HepG2 (cell line): ENCODE measurements at regions not wholly inside any gene's neighbourhood (a gene's known extent, or its start where the extent isn't known, plus 50 kb on each side); places are given as distances from the start of the nearest gene placed in this dataset.

Experiments
- ATAC-seq: fragments of 200-7000 bp; cut with Tn5 transposase; 3 replicates; pipeline ENCODE4 v1.9.1; 2020; ENCODE audit warnings: mild to moderate bottlenecking, moderate library complexity
- BruUV-seq: library from RNA; stranded (reverse); fragments of 400-500 nt; replicated peaks from 2 replicates; lab custom pipeline; 2021; lab: Mats Ljungman, UMichigan
- CTCF ChIA-PET: fragments of 300-600 bp; formaldehyde crosslinking; extraction: SDS; loops from one replicate; lab custom pipeline; 2021; ENCODE audit warnings: low total read pairs, inconsistent platforms, low intra/inter-chr PET ratio; lab: Yijun Ruan, JAX
- POLR2A ChIA-PET: fragments of 350-600 bp; sonication (Branson Sonifier 250); formaldehyde crosslinking; loops from one replicate; lab custom pipeline; 2020; ENCODE audit warnings: antibody characterized with exemption, inconsistent platforms; lab: Yijun Ruan, JAX
- DNase-seq: peaks from one replicate; pipeline ENCODE4 v3.0.0-alpha.2; 2015; ENCODE audit warnings: low spot score
- FAIRE-seq: peaks from 3 replicates; lab custom pipeline; 2011; peaks lifted over from hg19 to GRCh38; lab: Jason Lieb, UNC
- H2AFZ ChIP-seq: one replicate; pipeline ENCODE4 v1.6.1; 2011; ENCODE audit warnings: low read length, inconsistent platforms
- H3K27ac ChIP-seq: fragments of 300-600 bp; 3 replicates; pipeline ENCODE4 v1.8.0; 2011; ENCODE audit warnings: mixed run types, mild to moderate bottlenecking, mixed read lengths, low read length, inconsistent platforms; ENCODE audit not compliant: insufficient read depth; ENCODE audit errors: extremely low read length
- H3K27me3 ChIP-seq, 2 experiments: fragments of 200-600 bp in 1 of 2; 2 replicates in 1 of 2; 3 replicates in 1 of 2; pipeline versions ENCODE4 v1.6.0 to v1.8.0; 2011; ENCODE audit warnings: low read length in 2 of 2, mild to moderate bottlenecking in 2 of 2, moderate library complexity in 2 of 2, inconsistent platforms in 1 of 2; ENCODE audit not compliant: insufficient read depth in 2 of 2, control insufficient read depth in 1 of 2
- H3K36me3 ChIP-seq, 2 experiments: fragments of 200-600 bp in 1 of 2; replicated peaks in 1 of 2; 2 replicates in 1 of 2; 3 replicates in 1 of 2; pipeline versions ENCODE4 v1.5.1 to v1.8.0; 2011; ENCODE audit warnings: low read length in 2 of 2, inconsistent platforms in 1 of 2; ENCODE audit not compliant: insufficient read depth in 2 of 2, control insufficient read depth in 1 of 2
- H3K4me1 ChIP-seq: 2 replicates; pipeline ENCODE4 v1.5.1; 2012; ENCODE audit warnings: low read length, inconsistent platforms; ENCODE audit not compliant: insufficient read depth
- H3K4me2 ChIP-seq: 2 replicates; pipeline ENCODE4 v1.6.0; 2011; ENCODE audit warnings: low read depth, low read length, inconsistent platforms
- H3K4me3 ChIP-seq, 3 experiments: fragments of 200-600 bp in 1 of 3; sonication (generic), shearing (Covaris generic) in 1 of 3; replicated peaks in 1 of 3; 2 replicates each; pipeline ENCODE4 v1.5.1; 2011 to 2016; ENCODE audit warnings: low read length in 3 of 3, inconsistent platforms in 2 of 3, low read depth in 2 of 3, mild to moderate bottlenecking in 2 of 3, control low read depth in 1 of 3, mixed read lengths in 1 of 3; ENCODE audit not compliant: insufficient read depth in 1 of 3
- H3K79me2 ChIP-seq: one replicate; pipeline ENCODE4 v1.6.1; 2011; ENCODE audit warnings: low read length, inconsistent platforms; ENCODE audit not compliant: insufficient read depth
- H3K9ac ChIP-seq: 2 replicates; pipeline ENCODE4 v1.6.0; 2011; ENCODE audit warnings: mild to moderate bottlenecking, low read depth, low read length, inconsistent platforms; ENCODE audit not compliant: insufficient read depth
- H3K9me3 ChIP-seq: 2 replicates; pipeline ENCODE4 v1.5.1; 2012; ENCODE audit warnings: mild to moderate bottlenecking, low read length
- H4K20me1 ChIP-seq: 2 replicates; pipeline ENCODE4 v1.6.0; 2011; ENCODE audit warnings: inconsistent platforms, mild to moderate bottlenecking, low read length, moderate library complexity; ENCODE audit not compliant: insufficient read depth
- KLF16 ChIP-seq, 2 experiments: sonication (generic) in 1 of 2; formaldehyde crosslinking in 1 of 2; IDR thresholded peaks; 2 replicates each; pipeline versions ENCODE4 v1.6.1 to v1.8.0; 2016 to 2023; ENCODE audit warnings: missing genetic modification reagents in 2 of 2, missing compliant biosample characterization in 1 of 2
- ZNF564 ChIP-seq: sonication (generic); formaldehyde crosslinking; IDR thresholded peaks from 2 replicates; pipeline ENCODE4 v1.8.1; 2023; ENCODE audit warnings: mild to moderate bottlenecking, missing genetic modification reagents
- WGBS: methylation state at CpG from one replicate; pipeline ENCODE4 v1.1.6; 2017; ENCODE audit warnings: low lambda C conversion rate; 5-methylcytosine and 5-hydroxymethylcytosine counted together
- in situ Hi-C: cut with HindIII; loops from 2 replicates; pipeline ENCODE4 v1.10.0; 2017; ENCODE audit warnings: low pct_unique_long_range_greater_than_20kb; ENCODE audit not compliant: extremely low pct_ligation_motif_present
- intact Hi-C: fragments of 100-400 bp; cut with micrococcal nuclease; formaldehyde crosslinking; loops from one replicate; pipeline ENCODE4 v1.10.0; 2022; ENCODE audit not compliant: unreplicated experiment
- TF ChIP-seq, protein P1 (sequence below): sonication (generic); formaldehyde crosslinking; IDR thresholded peaks from 2 replicates; pipeline ENCODE4 v1.8.1; 2022; ENCODE audit warnings: low read depth, mild to moderate bottlenecking, missing genetic modification reagents

DNA sequence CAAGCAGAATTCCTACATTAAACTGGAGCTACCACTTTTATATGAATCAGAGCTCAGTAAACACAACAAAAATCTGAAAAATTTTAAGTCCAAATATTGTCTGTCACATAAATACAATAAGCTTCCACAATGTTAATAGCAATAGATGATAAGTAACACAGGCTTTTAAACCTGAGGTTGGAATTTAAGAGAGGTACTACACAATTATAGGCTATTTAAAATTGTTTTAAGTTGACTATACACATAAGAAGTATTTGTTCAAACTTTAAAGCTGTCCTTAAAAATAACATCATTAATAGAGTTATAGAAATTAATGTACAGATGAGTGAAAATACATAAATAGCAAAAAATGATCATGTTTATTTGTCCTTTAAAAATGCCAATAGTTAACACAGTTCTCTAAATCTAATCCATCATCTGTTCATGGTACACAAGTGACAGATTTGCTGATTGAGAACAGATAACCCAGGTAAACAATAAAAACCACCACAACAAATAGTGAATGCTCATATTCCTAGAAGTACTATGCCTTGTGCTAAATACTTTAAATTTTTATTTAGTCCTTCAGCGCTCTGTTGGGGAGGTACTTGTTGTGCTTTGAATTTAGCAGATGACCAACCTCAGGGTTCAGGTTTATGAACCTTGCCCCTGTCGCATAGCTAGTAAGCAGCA, 382.3 kb upstream of the ID4 start (continued):
- TF ChIP-seq, protein P1, sequence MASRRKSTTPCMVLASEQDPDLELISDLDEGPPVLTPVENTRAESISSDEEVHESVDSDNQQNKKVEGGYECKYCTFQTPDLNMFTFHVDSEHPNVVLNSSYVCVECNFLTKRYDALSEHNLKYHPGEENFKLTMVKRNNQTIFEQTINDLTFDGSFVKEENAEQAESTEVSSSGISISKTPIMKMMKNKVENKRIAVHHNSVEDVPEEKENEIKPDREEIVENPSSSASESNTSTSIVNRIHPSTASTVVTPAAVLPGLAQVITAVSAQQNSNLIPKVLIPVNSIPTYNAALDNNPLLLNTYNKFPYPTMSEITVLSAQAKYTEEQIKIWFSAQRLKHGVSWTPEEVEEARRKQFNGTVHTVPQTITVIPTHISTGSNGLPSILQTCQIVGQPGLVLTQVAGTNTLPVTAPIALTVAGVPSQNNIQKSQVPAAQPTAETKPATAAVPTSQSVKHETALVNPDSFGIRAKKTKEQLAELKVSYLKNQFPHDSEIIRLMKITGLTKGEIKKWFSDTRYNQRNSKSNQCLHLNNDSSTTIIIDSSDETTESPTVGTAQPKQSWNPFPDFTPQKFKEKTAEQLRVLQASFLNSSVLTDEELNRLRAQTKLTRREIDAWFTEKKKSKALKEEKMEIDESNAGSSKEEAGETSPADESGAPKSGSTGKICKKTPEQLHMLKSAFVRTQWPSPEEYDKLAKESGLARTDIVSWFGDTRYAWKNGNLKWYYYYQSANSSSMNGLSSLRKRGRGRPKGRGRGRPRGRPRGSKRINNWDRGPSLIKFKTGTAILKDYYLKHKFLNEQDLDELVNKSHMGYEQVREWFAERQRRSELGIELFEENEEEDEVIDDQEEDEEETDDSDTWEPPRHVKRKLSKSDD (CRISPR knock-in tag), result no peak
- no peak for TF ChIP-seq KLF16 (CRISPR knock-in tag; IDR thresholded peaks at IDR 0.05)

DNA sequence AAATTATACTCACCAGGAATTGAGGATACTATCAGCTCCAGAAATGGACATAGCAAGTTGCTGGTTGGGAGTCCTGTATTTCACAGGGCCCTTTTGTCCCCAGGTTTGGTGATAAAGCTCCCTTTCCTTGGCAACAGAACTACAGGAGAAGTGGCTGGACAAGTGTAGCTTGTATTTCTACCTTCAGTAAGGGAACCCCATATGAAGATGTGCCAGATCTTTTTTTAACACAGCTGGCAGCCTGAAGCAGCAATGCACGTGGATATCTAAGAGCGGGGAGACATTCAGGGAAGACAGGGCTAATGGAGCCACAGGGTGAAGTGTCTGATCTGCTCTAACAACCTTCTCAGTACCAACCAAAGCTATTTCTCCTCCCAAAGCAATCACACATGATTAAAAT, 373.9 kb upstream of the ID4 start:
- Histone ChIP-seq H3K79me2 (no peaks in the 10 kb centered on the region), H3K4me3 (no peak overlapping the region), H3K4me2 (no peak overlapping the region), H3K9me3 (no peaks in the 10 kb centered on the region), H3K4me1 (no peaks in the 10 kb centered on the region), H4K20me1 (no peaks in the 10 kb centered on the region), H3K27ac (no peak overlapping the region), H3K36me3 (no peaks in the 10 kb centered on the region), H3K27me3 (no peaks in the 10 kb centered on the region), H2AFZ (no peak overlapping the region), H3K9ac (no peak overlapping the region)
- BruUV-seq, result no TSS peak
- DNase-seq (no peak), ATAC-seq (no peak), FAIRE-seq (no peak)
- intact Hi-C loops (no loop called here), in situ Hi-C loops (no loop called here)
- no peak for TF ChIP-seq ZNF564 (CRISPR knock-in tag)
- 7% methylated on average over 2 of the region's 2 CpGs for WGBS
- POLR2A ChIA-PET, result no interaction called here
- CTCF ChIA-PET, result no interaction called here
